ENCODE measurements at regions not wholly inside any gene's neighbourhood (a gene's known extent, or its start where the extent isn't known, plus 50 kb on each side); places are given as distances from the start of the nearest gene placed in this dataset.

- H3K4me2 ChIP-seq (ENCODE audit: low read depth, low read length), result no peak overlapping the region
- no peaks in the 10 kb centered on the region for H3K36me3 ChIP-seq (replicated peaks; ENCODE audit: insufficient read depth, low read length)
- no peaks in the 10 kb centered on the region for H3K4me1 ChIP-seq (ENCODE audit: low read length)
- no peaks in the 10 kb centered on the region for H3K9me3 ChIP-seq (replicated peaks; ENCODE audit: insufficient read depth, low read length)
- TF ChIP-seq CTCF (IDR thresholded peaks at IDR 0.05; ENCODE audit: low read length) (no peak), EZH2 (optimal IDR thresholded peaks at IDR 0.05; ENCODE audit: low read depth, low read length) (no peak), EZH2phosphoT487 (IDR thresholded peaks at IDR 0.05; ENCODE audit: low read length) (no peak)
- no peaks in the 10 kb centered on the region for H4K20me1 ChIP-seq (ENCODE audit: insufficient read depth, low read length)
- no peak overlapping the region for H3K4me3 ChIP-seq (ENCODE audit: low read length)
- no peaks in the 10 kb centered on the region for H3K9me2 ChIP-seq (replicated peaks; ENCODE audit: insufficient read depth, low read length)
- H3K27me3 ChIP-seq (replicated peaks; ENCODE audit: insufficient read depth, low read length), result no peaks in the 10 kb centered on the region
- no peak overlapping the region for H3K9ac ChIP-seq (ENCODE audit: low read length)
- no peaks in the 10 kb centered on the region for H3K79me2 ChIP-seq (ENCODE audit: low read length)
- no peak for DNase-seq
- H3F3A ChIP-seq (ENCODE audit: insufficient read depth, low read length), result no peaks in the 10 kb centered on the region
- H2AFZ ChIP-seq (ENCODE audit: low read length), result no peak overlapping the region
- no peak overlapping the region for H3K27ac ChIP-seq (ENCODE audit: low read length)
Measured at GRCh38 chr2:19790291-19790690, 111.5 kb downstream of the TTC32 start.

GRCh38 chr2:19787134-19787533 is 114.6 kb downstream of the TTC32 start:
- TF ChIP-seq EZH2 (optimal IDR thresholded peaks at IDR 0.05; ENCODE audit: low read depth, low read length) (no peak), CTCF (IDR thresholded peaks at IDR 0.05; ENCODE audit: low read length) (no peak)

GRCh38 chr2:19786408-19787058 is 115.2 kb downstream of the TTC32 start:
- Histone ChIP-seq H3K9ac (ENCODE audit: low read length) (no peak overlapping the region), H2AFZ (ENCODE audit: low read length) (no peak overlapping the region), H3K27me3 (replicated peaks; ENCODE audit: insufficient read depth, low read length) (no peaks in the 10 kb centered on the region)

More at GRCh38 chr2:19787134-19787533, 114.6 kb downstream of the TTC32 start:
- Histone ChIP-seq H3K9me3 (replicated peaks; ENCODE audit: insufficient read depth, low read length) (no peaks in the 10 kb centered on the region), H3K9me2 (replicated peaks; ENCODE audit: insufficient read depth, low read length) (no peaks in the 10 kb centered on the region), H3F3A (ENCODE audit: insufficient read depth, low read length) (no peaks in the 10 kb centered on the region), H2AFZ (ENCODE audit: low read length) (no peak overlapping the region), H3K36me3 (replicated peaks; ENCODE audit: insufficient read depth, low read length) (no peaks in the 10 kb centered on the region), H3K4me2 (ENCODE audit: low read depth, low read length) (no peak overlapping the region), H3K27ac (ENCODE audit: low read length) (no peak overlapping the region), H3K27me3 (replicated peaks; ENCODE audit: insufficient read depth, low read length) (no peaks in the 10 kb centered on the region), H3K4me1 (ENCODE audit: low read length) (no peaks in the 10 kb centered on the region), H3K4me3 (ENCODE audit: low read length) (no peak overlapping the region), H3K9ac (ENCODE audit: low read length) (no peak overlapping the region), H4K20me1 (ENCODE audit: insufficient read depth, low read length) (no peaks in the 10 kb centered on the region), H3K79me2 (ENCODE audit: low read length) (no peaks in the 10 kb centered on the region)
- no peak for DNase-seq

More at GRCh38 chr2:19786408-19787058, 115.2 kb downstream of the TTC32 start:
- Histone ChIP-seq H3K9me2 (replicated peaks; ENCODE audit: insufficient read depth, low read length) (no peaks in the 10 kb centered on the region), H3K4me3 (ENCODE audit: low read length) (no peak overlapping the region), H4K20me1 (ENCODE audit: insufficient read depth, low read length) (no peaks in the 10 kb centered on the region), H3F3A (ENCODE audit: insufficient read depth, low read length) (no peaks in the 10 kb centered on the region), H3K9me3 (replicated peaks; ENCODE audit: insufficient read depth, low read length) (no peaks in the 10 kb centered on the region), H3K79me2 (ENCODE audit: low read length) (no peaks in the 10 kb centered on the region), H3K27ac (ENCODE audit: low read length) (no peak overlapping the region), H3K36me3 (replicated peaks; ENCODE audit: insufficient read depth, low read length) (no peaks in the 10 kb centered on the region), H3K4me2 (ENCODE audit: low read depth, low read length) (no peak overlapping the region), H3K4me1 (ENCODE audit: low read length) (no peaks in the 10 kb centered on the region)
- TF ChIP-seq EZH2 (optimal IDR thresholded peaks at IDR 0.05; ENCODE audit: low read depth, low read length) (no peak), CTCF (IDR thresholded peaks at IDR 0.05; ENCODE audit: low read length) (no peak), EZH2phosphoT487 (IDR thresholded peaks at IDR 0.05; ENCODE audit: low read length) (no peak)
- no peak for DNase-seq

All from MM.1S (cell line).